ENCODE measurements at regions not wholly inside any gene's neighbourhood (a gene's known extent, or its start where the extent isn't known, plus 50 kb on each side); places are given as distances from the start of the nearest gene placed in this dataset.

DNA sequence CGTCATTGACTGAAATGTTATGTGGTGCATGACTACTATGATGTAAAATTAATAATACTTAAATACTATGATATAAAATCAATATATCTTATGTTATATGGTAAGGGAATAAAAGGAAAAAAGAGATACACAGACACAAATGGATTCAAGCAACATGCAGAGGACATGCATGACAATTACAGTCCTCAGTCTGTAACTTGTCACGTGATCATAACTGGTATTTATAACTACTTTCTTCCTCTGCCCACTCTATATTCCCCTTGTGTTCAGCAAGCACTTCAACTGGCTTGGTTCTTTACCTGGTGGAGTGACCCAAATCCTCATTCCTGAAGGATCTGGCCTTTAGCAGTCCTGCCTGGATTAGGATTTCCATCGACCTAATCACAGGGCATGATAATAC is 104.4 kb upstream of the FAM180A start:
- BruUV-seq (replicated peaks), result no TSS peak

DNA sequence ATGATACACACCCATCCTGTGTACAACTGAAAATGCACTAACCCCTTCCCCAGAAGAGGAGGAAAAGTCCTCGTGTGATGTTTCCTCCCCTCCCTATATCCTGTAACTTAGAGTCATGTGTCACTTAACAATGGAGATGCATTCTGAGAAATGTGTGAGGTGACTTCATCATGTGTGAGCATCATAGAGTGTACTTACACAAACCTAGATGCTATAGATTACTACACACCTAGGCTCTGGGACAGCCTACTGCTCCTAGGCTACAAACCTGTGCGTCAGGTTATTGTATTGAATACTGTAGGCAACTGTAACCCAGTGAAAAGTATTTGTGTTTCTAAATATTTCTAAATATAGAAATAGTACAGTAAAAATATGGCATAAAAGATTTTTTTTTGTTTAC is 98.6 kb upstream of the FAM180A start:
- Histone ChIP-seq H3K27me3 (replicated peaks; ENCODE audit: control insufficient read depth, insufficient read depth, low read length) (no peaks in the 10 kb centered on the region), H3K36me3 (ENCODE audit: control insufficient read depth, insufficient read depth, low read length) (no peaks in the 10 kb centered on the region), H3K4me1 (no peaks in the 10 kb centered on the region), H3K9me3 (0 out of 2 replicates have a peak, but pooled peaks cover 2% of the 10 kb centered on the region), H3K4me3 (ENCODE audit: low read depth, low read length) (no peak overlapping the region)
- no peaks in the 10 kb centered on the region for H3K36me3 Mint-ChIP-seq (ENCODE audit: insufficient read depth, unreplicated experiment)
- H3K27ac Mint-ChIP-seq (ENCODE audit: unreplicated experiment), result no peak overlapping the region
- no peaks in the 10 kb centered on the region for H3K9me3 Mint-ChIP-seq (ENCODE audit: unreplicated experiment)
- DNase-seq, result no peak
- intact Hi-C loops (cut with micrococcal nuclease; ENCODE audit: unreplicated experiment), result no loop called here
- TF ChIP-seq, protein P1, sequence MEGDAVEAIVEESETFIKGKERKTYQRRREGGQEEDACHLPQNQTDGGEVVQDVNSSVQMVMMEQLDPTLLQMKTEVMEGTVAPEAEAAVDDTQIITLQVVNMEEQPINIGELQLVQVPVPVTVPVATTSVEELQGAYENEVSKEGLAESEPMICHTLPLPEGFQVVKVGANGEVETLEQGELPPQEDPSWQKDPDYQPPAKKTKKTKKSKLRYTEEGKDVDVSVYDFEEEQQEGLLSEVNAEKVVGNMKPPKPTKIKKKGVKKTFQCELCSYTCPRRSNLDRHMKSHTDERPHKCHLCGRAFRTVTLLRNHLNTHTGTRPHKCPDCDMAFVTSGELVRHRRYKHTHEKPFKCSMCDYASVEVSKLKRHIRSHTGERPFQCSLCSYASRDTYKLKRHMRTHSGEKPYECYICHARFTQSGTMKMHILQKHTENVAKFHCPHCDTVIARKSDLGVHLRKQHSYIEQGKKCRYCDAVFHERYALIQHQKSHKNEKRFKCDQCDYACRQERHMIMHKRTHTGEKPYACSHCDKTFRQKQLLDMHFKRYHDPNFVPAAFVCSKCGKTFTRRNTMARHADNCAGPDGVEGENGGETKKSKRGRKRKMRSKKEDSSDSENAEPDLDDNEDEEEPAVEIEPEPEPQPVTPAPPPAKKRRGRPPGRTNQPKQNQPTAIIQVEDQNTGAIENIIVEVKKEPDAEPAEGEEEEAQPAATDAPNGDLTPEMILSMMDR (IDR thresholded peaks at IDR 0.05; ENCODE audit: insufficient read depth in 1 of 2, low read depth in 1 of 2, low read length in 1 of 2, severe bottlenecking in 1 of 2, unreplicated experiment in 1 of 2), result no peak
- BruUV-seq (replicated peaks), result no TSS peak
- no peaks in the 10 kb centered on the region for H3K27me3 Mint-ChIP-seq (ENCODE audit: insufficient read depth, unreplicated experiment)
- POLR2A ChIA-PET, result no interaction called here
- H3K4me1 Mint-ChIP-seq (ENCODE audit: low read depth, unreplicated experiment), result peaks cover 9% of the 10 kb centered on the region
- CTCF ChIA-PET, result no interaction called here
- H3K4me3 Mint-ChIP-seq (ENCODE audit: unreplicated experiment), result no peak overlapping the region

More for the DNA sequence above, 104.4 kb upstream of the FAM180A start:
- ChIA-PET CTCF (no interaction called here), POLR2A (no interaction called here)
- intact Hi-C loops (cut with micrococcal nuclease; ENCODE audit: unreplicated experiment), result no loop called here
- Mint-ChIP-seq H3K4me1 (ENCODE audit: low read depth, unreplicated experiment) (no peaks in the 10 kb centered on the region), H3K27ac (ENCODE audit: unreplicated experiment) (no peak overlapping the region), H3K9me3 (ENCODE audit: unreplicated experiment) (peaks cover 9% of the 10 kb centered on the region), H3K27me3 (ENCODE audit: insufficient read depth, unreplicated experiment) (no peaks in the 10 kb centered on the region), H3K36me3 (ENCODE audit: insufficient read depth, unreplicated experiment) (no peaks in the 10 kb centered on the region), H3K4me3 (ENCODE audit: unreplicated experiment) (no peak overlapping the region)
- TF ChIP-seq, protein P1 (IDR thresholded peaks at IDR 0.05; ENCODE audit: insufficient read depth in 1 of 2, low read depth in 1 of 2, low read length in 1 of 2, severe bottlenecking in 1 of 2, unreplicated experiment in 1 of 2), result no peak
- no peak for DNase-seq
- no peaks in the 10 kb centered on the region for H3K4me1 ChIP-seq
- no peaks in the 10 kb centered on the region for H3K36me3 ChIP-seq (ENCODE audit: control insufficient read depth, insufficient read depth, low read length)
- H3K4me3 ChIP-seq (ENCODE audit: low read depth, low read length), result no peak overlapping the region
- H3K9me3 ChIP-seq, result peaks cover 2% of the 10 kb centered on the region
- no peaks in the 10 kb centered on the region for H3K27me3 ChIP-seq (replicated peaks; ENCODE audit: control insufficient read depth, insufficient read depth, low read length)

DNA sequence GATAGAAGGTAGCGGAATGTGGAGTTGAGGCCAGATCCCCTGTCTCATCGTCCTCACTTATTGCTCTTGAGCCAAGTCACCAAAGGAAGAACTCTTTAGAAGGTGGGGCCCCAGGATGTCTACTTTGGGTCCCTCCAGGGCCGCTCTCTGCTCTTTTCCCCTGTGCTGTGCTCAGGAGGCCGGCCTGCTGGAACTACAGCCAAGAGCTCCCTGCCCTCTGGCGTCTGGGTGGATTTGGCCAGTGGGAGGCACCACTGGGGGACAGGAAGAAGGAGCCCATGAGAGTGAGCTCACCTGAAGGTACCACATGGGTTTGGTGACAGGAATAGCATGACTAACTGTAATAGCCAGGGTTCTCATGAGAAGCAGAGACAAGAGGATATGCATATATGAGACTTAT is 97.7 kb upstream of the FAM180A start:
- TF ChIP-seq, protein P1 (IDR thresholded peaks at IDR 0.05; ENCODE audit: insufficient read depth in 1 of 2, low read depth in 1 of 2, low read length in 1 of 2, severe bottlenecking in 1 of 2, unreplicated experiment in 1 of 2), result no peak
- intact Hi-C loops (cut with micrococcal nuclease; ENCODE audit: unreplicated experiment), result no loop called here
- Histone ChIP-seq H3K4me3 (ENCODE audit: low read depth, low read length) (no peak overlapping the region), H3K27me3 (replicated peaks; ENCODE audit: control insufficient read depth, insufficient read depth, low read length) (no peaks in the 10 kb centered on the region), H3K9me3 (0 out of 2 replicates have a peak, but pooled peaks cover 2% of the 10 kb centered on the region), H3K36me3 (ENCODE audit: control insufficient read depth, insufficient read depth, low read length) (no peaks in the 10 kb centered on the region), H3K4me1 (no peaks in the 10 kb centered on the region)
- CTCF ChIA-PET, result no interaction called here
- no peak overlapping the region for H3K4me3 Mint-ChIP-seq (ENCODE audit: unreplicated experiment)
- H3K9me3 Mint-ChIP-seq (ENCODE audit: unreplicated experiment), result no peaks in the 10 kb centered on the region
- no peak overlapping the region for H3K27ac Mint-ChIP-seq (ENCODE audit: unreplicated experiment)
- no peak for DNase-seq
- peaks cover 9% of the 10 kb centered on the region for H3K4me1 Mint-ChIP-seq (ENCODE audit: low read depth, unreplicated experiment)
- H3K27me3 Mint-ChIP-seq (ENCODE audit: insufficient read depth, unreplicated experiment), result no peaks in the 10 kb centered on the region
- H3K36me3 Mint-ChIP-seq (ENCODE audit: insufficient read depth, unreplicated experiment), result no peaks in the 10 kb centered on the region
- no TSS peak for BruUV-seq (replicated peaks)
- POLR2A ChIA-PET, result no interaction called here

Measured in Caco-2 (cell line).